GM10248 (cell line): ENCODE measurements at regions not wholly inside any gene's neighbourhood (a gene's known extent, or its start where the extent isn't known, plus 50 kb on each side); places are given as distances from the start of the nearest gene placed in this dataset.

Experiments
- CTCF ChIA-PET: fragments of 300-600 bp; sonication (Branson Sonifier 250); formaldehyde crosslinking; extraction: SDS; loops from one replicate; lab custom pipeline; 2021; ENCODE audit warnings: antibody characterized with exemption; lab: Yijun Ruan, JAX
- POLR2A ChIA-PET: fragments of 350-650 bp; sonication (Branson Sonifier 250); formaldehyde crosslinking; extraction: SDS; loops from one replicate; lab custom pipeline; 2020; ENCODE audit warnings: antibody characterized with exemption; lab: Yijun Ruan, JAX
- DNase-seq: peaks from one replicate; pipeline ENCODE4 v3.0.0; 2012; ENCODE audit errors: extremely low spot score
- CTCF ChIP-seq: IDR thresholded peaks from 2 replicates; pipeline ENCODE4 v1.5.1; 2012; ENCODE audit warnings: mild to moderate bottlenecking, low read depth; ENCODE audit errors: extremely low read depth, missing control alignments, control extremely low read depth

GRCh38 chr4:152072906-152073305 is 312.1 kb upstream of the GATB start:
- POLR2A ChIA-PET = no interaction called here
- DNase-seq = no peak
- no peak for TF ChIP-seq CTCF
- CTCF ChIA-PET = no interaction called here

GRCh38 chr4:152072001-152072485 is 311.2 kb upstream of the GATB start:
- TF ChIP-seq CTCF = no peak
- CTCF ChIA-PET = no interaction called here
- DNase-seq = no peak
- POLR2A ChIA-PET = no interaction called here

GRCh38 chr4:152070854-152071253 is 310.0 kb upstream of the GATB start:
- ChIA-PET POLR2A (no interaction called here), CTCF (no interaction called here)
- TF ChIP-seq CTCF = no peak
- no peak for DNase-seq

GRCh38 chr4:152068866-152069265 is 308.1 kb upstream of the GATB start:
- DNase-seq = no peak
- ChIA-PET POLR2A (no interaction called here), CTCF (no interaction called here)
- TF ChIP-seq CTCF = no peak

- no peak for TF ChIP-seq CTCF
- CTCF ChIA-PET = interaction anchor here (0.9 to 1.8 kb wide), 3 partner anchors 9 to 18 kb away, joined by 3 to 6 read pairs (median 4); no protein-coding TSS in a partner anchor
- no peak for DNase-seq
- POLR2A ChIA-PET = no interaction called here
Observed at GRCh38 chr4:152065545-152065944, 304.7 kb upstream of the GATB start.

GRCh38 chr4:152064753-152065152 is 303.9 kb upstream of the GATB start:
- TF ChIP-seq CTCF = no peak
- ChIA-PET POLR2A (no interaction called here), CTCF (interaction anchor here (1.1 to 1.8 kb wide), 2 partner anchors 9 to 12 kb away, joined by 3 to 6 read pairs; no protein-coding TSS in a partner anchor)
- DNase-seq = no peak
